ENCODE measurements at regions not wholly inside any gene's neighbourhood (a gene's known extent, or its start where the extent isn't known, plus 50 kb on each side); places are given as distances from the start of the nearest gene placed in this dataset.
A peak's percentile ranks its signal among the peaks of the same experiment; 100 is the strongest.
"Not testable (repeated sequence)": the region's sequence is repeated elsewhere in the genome, so short reads cannot be mapped to it uniquely, and the experiment has no call there.

DNA sequence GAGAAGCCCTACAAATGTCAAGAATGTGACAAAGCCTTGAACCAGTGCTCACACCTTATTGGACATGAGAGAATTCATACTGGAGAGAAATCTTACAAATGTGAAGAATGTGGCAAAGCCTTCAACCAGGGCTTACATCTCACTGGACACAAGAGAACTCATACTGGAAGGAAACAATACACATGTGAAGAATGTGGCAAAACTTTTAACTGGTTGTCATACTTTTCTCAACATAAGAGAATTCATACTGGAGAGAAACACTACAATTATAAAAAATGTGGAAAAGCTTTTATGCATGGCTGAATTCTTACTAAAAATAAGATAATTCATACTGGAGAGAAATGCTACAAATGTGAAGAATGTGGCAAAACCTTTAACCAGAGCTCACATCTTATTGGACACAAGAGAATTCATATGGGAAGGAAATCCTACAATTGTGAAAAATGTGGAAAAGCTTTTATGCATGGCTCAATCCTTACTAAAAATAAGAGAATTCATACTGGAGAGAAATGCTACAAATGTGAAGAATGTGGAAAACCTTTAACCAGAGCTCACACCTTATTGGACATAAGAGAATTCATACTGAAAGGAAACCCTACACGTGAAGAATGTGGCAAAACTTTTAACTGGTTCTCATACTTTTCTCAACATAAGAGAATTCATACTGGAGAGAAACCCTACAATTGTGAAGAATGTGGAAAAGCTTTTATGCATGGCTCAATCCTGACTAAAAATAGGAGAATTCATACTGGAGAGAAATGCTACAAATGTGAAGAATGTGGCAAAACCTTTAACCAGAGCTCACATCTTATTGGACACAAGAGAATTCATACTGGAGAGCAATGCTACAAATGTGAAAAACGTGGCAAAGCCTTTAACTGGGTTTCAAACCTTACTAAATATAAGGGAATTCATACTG is 350.6 kb upstream of the NUPR2 start:
- DNase-seq (ENCODE audit: low read depth in 2 of 2), result not testable (repeated sequence)

DNA sequence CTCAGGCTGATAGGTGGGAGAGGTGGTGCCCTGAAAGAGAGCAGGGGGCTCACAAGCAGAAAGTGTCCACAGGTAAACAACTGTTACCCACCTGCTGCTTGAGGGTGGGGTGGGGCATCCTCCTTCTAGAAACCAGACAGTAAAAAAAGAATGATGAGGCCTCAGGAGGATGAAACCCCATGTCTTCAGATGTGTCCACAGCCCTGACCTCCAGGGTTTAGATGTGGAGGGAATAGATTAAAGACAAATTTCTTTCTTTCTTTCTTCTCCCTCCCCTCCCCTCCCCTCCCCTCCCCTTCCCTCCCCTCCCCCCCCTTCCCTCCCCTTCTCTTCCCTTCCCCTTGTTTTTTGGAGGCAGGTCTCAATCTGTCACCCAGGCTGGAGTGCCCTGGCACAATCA is 333.5 kb upstream of the NUPR2 start:
- no peak for DNase-seq (ENCODE audit: low read depth in 2 of 2)

DNA sequence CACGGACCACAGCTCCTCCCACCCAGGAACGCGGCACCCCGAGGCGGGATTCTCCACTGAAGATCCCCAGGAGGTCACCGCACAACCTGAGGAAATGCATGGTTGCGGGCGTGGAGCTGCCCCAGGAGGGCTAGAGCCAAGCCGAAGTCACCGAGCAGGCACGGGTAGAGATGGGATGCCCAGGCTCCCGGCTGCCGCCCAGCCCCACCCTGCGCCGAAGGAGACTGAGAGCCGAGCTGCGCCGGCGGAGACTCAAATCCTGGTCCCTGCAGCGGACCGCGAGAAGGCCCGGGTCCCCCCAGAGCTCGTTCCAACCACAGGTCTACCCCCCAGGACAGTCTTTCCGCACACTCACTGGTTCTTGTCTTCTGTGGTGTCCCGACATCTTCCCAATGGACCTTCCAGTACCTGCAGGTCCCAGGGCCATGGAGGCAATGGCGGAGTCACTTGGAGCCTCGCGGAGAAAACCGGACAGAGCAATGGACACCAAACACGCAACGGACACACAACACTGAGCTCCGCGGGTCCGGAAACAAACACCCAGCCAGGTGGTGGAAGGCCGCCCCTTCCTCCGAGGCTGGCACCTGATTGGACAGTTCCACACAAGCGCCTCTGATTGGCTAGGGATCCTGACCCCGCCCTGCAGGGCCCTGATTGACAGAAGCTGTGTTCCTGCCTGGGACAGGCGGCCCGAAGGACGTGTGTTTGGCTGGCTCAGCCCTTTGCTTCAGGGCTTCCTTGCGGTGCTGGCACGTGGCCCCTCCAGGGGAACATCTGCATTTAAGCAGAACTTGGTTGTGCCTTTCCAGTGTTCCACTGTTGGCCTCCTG is 331.9 kb upstream of the NUPR2 start:
- no peak for DNase-seq (ENCODE audit: low read depth in 2 of 2)

DNA sequence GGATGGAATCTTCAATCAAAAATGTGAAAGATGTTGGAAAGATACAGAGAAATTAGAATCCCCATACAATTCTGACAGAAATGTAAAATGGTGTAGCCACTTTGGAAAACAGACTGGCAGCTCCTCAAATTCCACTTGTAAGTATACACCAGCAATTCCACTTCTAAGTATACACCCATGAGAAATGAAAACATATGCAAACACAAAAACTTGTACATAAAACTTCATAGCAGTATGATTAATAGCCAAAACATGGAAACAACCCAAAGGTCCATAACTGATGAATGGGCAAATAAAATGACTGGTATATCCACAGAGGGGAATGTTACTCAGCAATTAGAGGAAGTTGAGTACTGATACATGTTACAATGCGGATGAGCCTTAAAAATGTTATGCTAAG is 304.3 kb upstream of the NUPR2 start:
- DNase-seq (ENCODE audit: low read depth in 2 of 2), result not testable (repeated sequence)

DNA sequence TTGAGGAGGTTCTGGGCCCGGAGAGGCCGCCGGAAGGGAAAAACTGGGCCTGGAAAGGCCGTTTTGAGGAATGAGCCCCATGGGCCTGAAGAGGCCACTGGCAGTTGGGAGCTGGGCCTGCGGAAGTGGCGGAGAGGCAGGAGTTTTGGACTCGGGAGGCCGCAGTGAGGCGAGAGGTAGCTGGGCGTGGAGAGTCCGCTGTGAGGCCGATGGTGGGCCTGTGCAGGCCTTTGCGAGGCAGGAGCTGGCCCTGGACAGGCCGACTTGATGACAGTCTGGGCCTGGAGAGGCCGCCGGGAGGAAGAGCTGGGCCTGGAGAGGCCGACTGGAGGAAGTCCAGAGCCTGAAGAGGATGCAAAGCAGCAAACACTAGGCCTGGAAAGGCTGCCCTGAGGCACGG is 259.0 kb upstream of the NUPR2 start:
- DNase-seq (ENCODE audit: low read depth in 2 of 2), result no peak

DNA sequence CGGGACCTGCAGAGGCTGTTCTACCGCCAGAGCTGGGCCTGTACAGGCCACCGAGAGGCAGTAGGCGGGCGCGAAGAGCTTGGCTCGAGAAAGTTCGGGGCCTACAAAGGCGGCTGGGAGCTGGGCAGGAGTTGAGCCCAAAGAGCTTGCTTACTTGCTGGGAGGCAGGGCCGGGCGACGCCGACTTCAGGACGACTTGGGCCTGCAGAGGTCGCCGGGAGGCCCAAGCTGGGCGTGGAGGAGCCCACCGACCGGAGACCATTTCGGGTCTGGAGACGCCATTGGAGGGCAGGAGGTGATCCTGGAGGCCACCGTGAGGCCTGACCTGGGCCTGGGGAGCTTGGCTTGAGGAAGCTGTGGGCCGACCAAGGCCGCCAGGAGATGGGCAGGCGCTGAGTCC is 258.4 kb upstream of the NUPR2 start:
- DNase-seq (ENCODE audit: low read depth in 2 of 2), result not testable (repeated sequence)

DNA sequence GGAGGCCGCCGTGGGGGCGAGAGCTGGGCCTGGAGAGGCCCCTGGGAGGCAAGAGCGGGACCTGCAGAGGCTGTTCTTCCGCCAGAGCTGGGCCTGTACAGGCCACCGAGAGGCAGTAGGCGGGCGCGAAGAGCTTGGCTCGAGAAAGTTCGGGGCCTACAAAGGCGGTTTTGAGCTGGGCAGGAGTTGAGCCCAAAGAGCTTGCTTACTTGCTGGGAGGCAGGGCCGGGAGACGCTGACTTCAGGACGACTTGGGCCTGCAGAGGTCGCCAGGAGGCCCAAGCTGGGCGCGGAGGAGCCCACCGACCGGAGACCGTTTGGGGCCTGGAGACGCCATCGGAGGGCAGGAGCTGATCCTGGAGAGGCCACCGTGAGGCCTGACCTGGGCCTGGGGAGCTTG is 257.1 kb upstream of the NUPR2 start:
- peak; percentile 5 to 42 for DNase-seq (ENCODE audit: low read depth in 2 of 2)

DNA sequence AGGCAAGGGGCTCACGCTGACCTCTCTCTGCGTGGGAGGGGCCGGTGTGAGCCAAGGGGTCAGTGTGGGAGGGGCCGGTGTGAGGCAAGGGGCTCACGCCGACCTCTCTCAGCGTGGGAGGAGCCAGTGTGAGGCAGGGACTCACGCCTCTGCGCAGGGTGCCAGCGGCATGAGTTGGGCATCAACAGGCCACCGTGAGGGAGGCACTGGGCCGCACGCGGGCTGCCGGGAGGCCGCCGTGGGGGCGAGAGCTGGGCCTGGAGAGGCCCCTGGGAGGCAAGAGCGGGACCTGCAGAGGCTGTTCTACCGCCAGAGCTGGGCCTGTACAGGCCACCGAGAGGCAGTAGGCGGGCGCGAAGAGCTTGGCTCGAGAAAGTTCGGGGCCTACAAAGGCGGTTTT is 255.6 kb upstream of the NUPR2 start:
- not testable (repeated sequence) for DNase-seq (ENCODE audit: low read depth in 2 of 2)

DNA sequence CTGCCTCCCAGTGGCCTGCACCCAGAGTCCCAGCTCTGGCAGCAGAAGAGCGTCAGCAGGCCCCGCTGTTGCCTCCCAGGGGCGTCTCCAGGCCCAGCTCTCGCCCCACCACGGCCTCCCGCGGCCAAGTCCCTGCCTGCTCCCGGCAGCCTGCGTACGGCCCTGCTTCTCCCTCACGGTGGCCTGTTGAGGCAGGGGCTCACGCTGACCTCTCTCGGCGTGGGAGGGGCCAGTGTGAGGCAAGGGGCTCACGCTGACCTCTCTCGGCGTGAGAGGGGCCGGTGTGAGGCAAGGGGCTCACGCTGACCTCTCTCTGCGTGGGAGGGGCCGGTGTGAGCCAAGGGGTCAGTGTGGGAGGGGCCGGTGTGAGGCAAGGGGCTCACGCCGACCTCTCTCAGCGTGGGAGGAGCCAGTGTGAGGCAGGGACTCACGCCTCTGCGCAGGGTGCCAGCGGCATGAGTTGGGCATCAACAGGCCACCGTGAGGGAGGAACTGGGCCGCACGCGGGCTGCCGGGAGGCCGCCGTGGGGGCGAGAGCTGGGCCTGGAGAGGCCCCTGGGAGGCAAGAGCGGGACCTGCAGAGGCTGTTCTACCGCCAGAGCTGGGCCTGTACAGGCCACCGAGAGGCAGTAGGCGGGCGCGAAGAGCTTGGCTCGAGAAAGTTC is 254.1 kb upstream of the NUPR2 start:
- not testable (repeated sequence) for DNase-seq (ENCODE audit: low read depth in 2 of 2)

DNA sequence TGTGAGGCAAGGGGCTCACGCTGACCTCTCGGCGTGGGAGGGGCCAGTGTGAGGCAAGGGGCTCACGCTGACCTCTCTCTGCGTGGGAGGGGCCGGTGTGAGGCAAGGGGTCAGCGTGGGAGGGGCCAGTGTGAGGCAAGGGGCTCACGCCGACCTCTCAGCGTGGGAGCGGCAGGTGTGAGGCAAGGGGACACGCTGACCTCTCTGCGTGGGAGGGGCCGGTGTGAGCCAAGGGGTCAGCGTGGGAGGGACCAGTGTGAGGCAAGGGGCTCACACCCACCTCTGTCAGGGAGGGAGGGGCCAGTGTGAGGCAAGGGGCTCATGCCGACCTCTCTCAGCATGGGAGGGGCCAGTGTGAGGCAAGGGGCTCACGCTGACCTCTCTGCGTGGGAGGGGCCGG is 251.7 kb upstream of the NUPR2 start:
- DNase-seq (ENCODE audit: low read depth in 2 of 2), result not testable (repeated sequence)

DNA sequence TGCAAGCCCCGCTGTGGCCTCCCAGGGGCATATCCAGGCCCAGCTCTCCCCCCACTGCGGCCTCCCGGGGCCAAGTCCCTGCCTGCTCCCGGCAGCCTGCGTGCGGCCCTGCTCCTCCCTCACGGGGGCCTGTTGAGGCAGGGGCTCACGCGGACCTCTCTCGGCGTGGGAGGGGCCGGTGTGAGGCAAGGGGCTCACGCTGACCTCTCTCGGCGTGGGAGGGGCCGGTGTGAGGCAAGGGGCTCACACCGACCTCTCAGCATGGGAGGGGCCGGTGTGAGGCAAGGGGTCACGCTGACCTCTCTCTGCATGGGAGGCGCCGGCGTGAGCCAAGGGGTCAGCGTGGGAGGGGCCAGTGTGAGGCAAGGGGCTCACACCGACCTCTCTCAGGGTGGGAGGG is 251.2 kb upstream of the NUPR2 start:
- DNase-seq (ENCODE audit: low read depth in 2 of 2), result not testable (repeated sequence)

DNA sequence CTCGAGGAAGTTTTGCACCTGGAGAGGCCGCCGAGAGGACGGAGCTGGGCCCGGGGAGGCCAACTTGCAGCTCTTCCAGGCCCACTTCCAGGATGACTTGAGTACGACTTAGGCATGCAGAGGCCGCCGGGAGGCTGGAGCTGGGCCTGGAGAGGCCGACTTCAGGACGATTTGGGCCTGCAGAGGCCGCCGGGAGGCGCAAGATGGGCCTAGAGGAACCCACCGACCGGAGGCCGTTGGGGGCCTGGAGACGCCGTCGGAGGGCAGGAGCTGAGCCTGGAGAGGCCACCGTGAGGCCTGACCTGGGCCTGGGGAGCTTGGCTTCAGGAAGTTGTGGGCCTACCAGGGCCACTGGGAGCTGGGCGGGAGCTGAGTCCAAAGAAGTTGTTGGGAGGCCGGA is 250.5 kb upstream of the NUPR2 start:
- not testable (repeated sequence) for DNase-seq (ENCODE audit: low read depth in 2 of 2)

DNA sequence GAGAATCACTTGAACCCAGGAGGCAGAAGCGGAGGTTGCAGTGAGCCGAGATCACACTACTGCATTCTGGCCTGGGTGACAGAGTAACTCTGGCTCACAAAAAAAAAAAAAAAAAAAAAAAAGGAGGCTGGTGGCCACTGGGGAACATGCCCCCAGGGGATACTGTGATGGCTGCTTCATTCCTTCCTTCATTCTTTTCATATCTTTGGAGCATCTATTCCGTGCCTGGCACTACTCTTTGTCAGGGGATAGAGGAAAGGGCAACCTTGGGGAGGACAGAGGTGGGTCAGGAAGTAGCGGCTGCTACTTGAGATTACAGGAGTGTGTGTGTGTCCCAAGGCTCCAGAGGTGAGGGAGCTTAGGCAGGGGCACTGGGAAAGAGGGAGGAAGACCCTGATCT is 236.4 kb upstream of the NUPR2 start:
- DNase-seq (ENCODE audit: low read depth in 2 of 2), result not testable (repeated sequence)

DNA sequence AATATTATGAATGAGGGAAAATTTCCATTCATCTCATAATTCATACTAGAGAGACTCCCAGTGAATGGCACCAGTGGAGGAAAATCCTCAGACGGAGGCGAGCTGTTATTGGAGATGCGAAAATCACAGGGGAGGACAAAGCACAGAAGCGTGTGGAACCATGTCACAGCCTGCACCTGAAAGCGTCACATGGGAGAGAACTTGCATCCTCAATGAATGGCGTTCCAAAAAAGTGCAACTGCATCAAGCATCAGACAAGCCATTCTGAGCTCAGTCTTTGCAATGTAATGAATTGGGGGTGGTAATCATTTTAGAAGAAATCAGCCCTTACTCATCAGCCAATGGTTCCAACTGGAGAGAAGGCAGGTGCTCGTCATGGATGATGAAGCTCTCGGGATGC is 235.0 kb upstream of the NUPR2 start:
- not testable (repeated sequence) for DNase-seq (ENCODE audit: low read depth in 2 of 2)

DNA sequence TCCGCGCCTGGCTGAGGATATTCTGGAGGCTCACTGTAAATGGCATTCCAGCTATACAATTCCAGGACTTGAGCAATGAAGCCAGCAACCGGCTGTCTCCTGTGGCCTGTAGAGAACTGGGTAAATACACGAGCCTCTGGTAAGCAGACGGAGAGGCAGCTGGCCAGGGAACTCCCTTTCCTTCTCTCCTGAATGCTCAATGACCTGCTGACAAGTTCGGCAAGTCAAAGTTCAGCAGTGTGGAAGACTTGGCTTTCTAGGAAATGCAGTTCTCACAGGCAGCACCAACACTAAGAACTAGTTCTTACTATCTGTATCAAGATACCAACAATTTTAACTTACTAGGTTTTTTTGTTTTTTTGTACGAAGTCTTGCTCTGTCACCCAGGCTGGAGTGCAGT is 232.1 kb upstream of the NUPR2 start:
- not testable (repeated sequence) for DNase-seq (ENCODE audit: low read depth in 2 of 2)

DNA sequence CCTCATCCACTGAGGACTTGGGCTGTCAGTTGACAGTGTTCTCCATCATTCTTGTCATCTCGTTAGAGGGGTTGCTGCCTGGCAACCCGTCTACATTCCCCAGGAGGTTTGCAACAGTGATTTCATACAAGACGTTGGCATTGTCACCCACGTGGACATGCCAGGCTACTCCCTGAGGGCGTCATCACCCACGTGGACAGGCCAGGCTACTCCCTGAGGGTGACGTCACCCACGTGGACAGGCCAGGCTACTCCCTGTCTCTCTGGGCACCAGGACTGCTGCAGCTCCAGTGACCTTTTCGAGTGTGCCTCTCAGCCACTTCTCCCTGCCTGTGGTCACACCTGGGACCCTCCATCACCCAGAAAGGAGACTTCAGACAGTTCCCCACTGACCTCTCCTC is 212.1 kb upstream of the NUPR2 start:
- DNase-seq (ENCODE audit: low read depth in 2 of 2), result not testable (repeated sequence)

DNA sequence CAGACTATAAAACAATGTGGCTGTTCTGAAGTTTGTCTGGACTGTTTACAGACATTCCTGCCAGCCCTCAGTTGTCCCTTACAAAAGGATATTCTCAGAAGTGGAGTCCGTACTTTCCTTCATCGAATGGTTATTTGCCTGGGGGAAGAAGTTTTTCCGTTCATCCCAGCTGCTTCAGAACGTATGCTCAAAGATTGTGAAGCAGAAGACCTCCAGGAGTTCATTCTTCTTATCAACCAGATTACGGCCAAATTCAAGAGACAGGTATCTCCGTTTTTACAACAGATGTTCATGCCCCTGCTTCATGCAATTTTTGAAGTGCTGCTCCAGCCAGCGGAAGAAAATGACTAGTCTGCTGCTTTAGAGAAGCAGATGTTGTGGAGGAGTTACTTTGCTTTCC is 174.3 kb upstream of the NUPR2 start:
- DNase-seq (ENCODE audit: low read depth in 2 of 2), result no peak

DNA sequence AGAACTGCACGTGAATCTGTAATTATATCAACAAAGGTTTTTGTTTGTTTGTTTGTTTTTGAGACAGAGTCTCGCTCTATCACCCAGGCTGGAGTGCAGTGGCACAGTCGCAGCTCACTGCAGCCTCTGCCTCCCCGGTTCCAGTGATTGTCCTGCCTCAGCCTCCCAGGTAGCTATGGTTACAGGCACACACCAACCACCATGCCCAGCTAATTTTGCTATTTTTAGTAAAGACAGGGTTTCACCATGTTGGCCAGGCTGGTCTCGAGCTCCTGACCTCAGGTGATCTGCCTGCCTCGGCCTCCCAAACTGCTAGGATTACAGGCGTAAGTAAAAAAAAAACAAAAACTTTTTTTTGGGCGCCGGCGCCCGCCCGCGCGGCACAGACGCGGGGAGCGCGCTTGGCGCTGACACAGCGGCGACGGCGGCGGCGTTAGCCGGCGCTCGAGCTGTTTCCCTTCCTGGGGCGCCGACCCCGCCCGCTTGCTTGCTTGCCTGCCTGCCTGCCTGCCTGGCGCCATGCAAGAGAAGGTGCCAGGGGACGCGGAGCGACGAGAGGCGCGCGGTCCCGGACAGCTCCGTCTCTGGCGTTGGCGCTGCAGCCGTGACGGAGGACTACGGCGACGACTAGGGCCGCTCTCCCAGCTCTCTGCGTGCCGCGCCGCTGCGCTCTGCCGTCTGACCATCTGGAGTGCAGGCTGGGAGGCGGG is 171.4 kb upstream of the NUPR2 start:
- DNase-seq (ENCODE audit: low read depth in 2 of 2), result no peak

DNA sequence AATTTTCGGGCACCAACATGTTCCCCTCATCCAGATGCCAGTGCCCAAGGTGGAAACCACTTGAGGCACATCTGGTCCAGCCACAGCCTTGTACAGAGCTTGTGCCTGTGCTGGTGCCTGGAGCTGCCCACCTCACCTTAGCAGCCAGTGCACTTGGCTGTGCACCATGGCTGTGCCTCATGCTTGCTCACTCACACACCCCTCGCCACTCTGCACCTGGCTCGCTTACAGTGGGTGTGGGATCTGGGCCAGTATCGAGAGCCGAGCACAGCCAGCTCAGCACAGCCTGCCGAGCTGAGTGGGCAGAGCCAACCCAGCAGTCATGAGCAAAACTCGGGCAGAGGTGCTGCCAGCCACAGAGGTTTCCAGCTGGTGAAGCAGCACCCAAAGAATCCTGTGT is 139.9 kb upstream of the NUPR2 start:
- DNase-seq (ENCODE audit: low read depth in 2 of 2), result no peak

DNA sequence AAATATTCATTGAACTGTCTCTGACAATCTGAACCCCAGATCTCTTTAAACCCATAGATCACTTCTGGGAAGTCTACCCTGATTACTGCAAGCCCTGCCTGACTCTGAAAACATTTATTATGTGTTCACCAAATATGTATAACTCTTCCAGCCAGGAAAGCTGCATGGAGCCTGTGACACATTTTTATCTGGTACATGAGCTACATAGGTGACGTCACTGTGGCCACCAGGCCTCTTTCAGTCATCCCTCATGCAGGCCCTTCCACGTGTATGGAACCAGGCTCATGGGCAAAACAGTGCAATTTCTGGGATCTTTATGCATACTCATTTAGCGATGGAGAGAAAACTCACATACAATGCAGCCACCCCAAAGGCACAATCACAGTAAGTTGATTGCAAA is 133.9 kb upstream of the NUPR2 start:
- no peak for DNase-seq (ENCODE audit: low read depth in 2 of 2)

DNA sequence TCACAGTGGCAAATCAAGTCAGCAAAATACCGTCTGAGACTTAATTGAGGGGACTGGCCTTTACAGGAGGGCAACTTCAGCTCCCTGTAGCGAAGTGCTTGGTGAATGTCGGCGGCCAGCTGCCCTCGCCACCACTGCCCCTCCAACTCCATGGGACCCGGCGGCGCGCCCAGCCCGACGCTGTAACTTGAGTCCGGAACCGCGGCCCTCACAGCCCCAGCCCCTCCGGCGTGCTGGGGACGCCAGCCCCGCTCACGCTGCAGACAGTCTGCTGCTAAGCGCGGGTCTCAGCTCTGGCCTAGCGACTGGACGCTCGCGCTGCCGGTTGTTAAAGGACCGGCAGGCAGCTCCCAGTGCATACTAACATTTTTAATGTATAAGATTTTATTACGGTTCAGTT is 113.4 kb upstream of the NUPR2 start:
- no peak for DNase-seq (ENCODE audit: low read depth in 2 of 2)

DNA sequence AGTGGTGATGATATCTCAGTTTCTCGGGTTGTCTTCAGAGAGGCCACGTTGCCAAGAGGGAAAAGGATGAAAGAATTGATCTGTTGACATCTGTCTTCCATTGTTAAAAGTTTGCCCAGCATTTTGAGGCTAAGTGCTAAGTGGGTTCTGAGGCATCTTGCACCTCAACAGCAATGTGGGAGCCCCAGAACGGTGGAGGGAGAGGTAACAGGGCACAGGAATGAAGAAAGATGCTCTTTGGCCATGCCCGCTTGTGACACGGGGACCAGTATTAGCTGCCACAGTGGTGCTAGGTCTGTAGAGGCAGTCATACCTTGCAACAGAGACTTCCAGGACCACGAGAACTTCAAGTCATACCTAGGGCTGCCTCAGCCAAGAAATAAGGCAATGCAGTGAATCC is 106.6 kb upstream of the NUPR2 start:
- no peak for DNase-seq (ENCODE audit: low read depth in 2 of 2)

All from stimulated activated CD8-positive, alpha-beta memory T cell treated with anti-CD3 and anti-CD28 coated beads, Interleukin-15, amount 100 ng/mL, for 48 hours (primary cell).